ENCODE measurements at regions not wholly inside any gene's neighbourhood (a gene's known extent, or its start where the extent isn't known, plus 50 kb on each side); places are given as distances from the start of the nearest gene placed in this dataset.

DNA sequence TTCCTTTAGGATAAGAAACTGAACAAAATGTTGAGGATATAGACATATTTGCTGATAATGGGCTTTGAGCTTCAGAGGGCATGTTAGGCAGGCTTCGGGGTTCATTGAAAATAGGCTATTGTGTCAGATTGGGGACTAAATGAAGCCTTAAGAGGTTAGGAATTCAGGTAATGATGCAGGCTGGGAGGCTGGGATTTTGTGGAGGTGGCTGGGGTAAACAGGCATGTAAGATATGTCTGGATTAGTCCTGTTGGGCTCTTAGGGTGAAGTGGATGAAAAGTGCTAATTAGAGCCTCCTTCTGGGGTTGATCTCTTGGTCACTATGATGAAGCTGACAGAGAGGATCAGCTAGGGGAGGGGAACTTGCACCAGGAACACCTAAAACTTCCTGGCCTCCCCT lies 80.2 kb upstream of the ESX1 start:
- Histone ChIP-seq H3K4me2 (ENCODE audit: low read length) (no peak overlapping the region), H3K27ac (ENCODE audit: low read depth, low read length) (no peak overlapping the region), H3K79me2 (ENCODE audit: control insufficient read depth, low read length) (no peaks in the 10 kb centered on the region), H4K20me1 (ENCODE audit: control insufficient read depth, insufficient read depth, low read depth, low read length) (no peaks in the 10 kb centered on the region), H3F3A (ENCODE audit: control insufficient read depth, insufficient read depth) (no peaks in the 10 kb centered on the region), H3K9me3 (ENCODE audit: control insufficient read depth, insufficient read depth, low read length) (no peaks in the 10 kb centered on the region), H3K9me2 (replicated peaks; ENCODE audit: control insufficient read depth, low read length) (no peaks in the 10 kb centered on the region), H3K4me3 (ENCODE audit: low read length) (no peak overlapping the region), H3K36me3 (ENCODE audit: control insufficient read depth, low read length) (no peaks in the 10 kb centered on the region), H3K27me3 (ENCODE audit: control insufficient read depth, low read length) (no peaks in the 10 kb centered on the region), H3K4me1 (ENCODE audit: control insufficient read depth, low read length) (no peaks in the 10 kb centered on the region)
- no peak for TF ChIP-seq EZH2phosphoT487 (IDR thresholded peaks at IDR 0.05; ENCODE audit: borderline replicate concordance, low read length)
- no peak for TF ChIP-seq CTCF (IDR thresholded peaks at IDR 0.05; ENCODE audit: low read depth, low read length, poor library complexity, severe bottlenecking)

DNA sequence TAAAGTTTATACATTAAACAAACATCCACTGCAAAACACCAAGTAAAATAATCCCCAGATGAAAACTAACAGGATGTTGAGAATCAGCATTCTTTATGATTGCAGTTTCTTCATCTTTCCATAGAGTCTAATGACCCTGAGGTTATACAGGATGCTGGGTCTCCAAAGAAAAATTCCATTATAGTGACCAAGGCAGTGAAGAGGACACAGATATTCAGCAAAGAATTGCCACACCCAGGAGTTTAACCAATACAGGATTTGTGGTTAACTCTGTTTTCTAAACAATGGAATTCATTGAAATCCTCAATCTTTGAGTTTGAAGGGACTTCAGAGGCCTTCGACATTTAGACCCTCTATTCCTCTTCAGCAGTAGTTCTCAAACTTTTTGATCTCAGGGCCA lies 76.2 kb upstream of the ESX1 start:
- Histone ChIP-seq H3K9me3 (ENCODE audit: control insufficient read depth, insufficient read depth, low read length) (no peaks in the 10 kb centered on the region), H3K79me2 (ENCODE audit: control insufficient read depth, low read length) (no peaks in the 10 kb centered on the region), H3K4me1 (ENCODE audit: control insufficient read depth, low read length) (no peaks in the 10 kb centered on the region), H3K4me2 (ENCODE audit: low read length) (no peak overlapping the region), H3K36me3 (ENCODE audit: control insufficient read depth, low read length) (no peaks in the 10 kb centered on the region), H3K9me2 (replicated peaks; ENCODE audit: control insufficient read depth, low read length) (no peaks in the 10 kb centered on the region), H3F3A (ENCODE audit: control insufficient read depth, insufficient read depth) (no peaks in the 10 kb centered on the region), H3K27ac (ENCODE audit: low read depth, low read length) (no peak overlapping the region), H3K4me3 (ENCODE audit: low read length) (no peak overlapping the region), H4K20me1 (ENCODE audit: control insufficient read depth, insufficient read depth, low read depth, low read length) (no peaks in the 10 kb centered on the region), H3K27me3 (ENCODE audit: control insufficient read depth, low read length) (no peaks in the 10 kb centered on the region)
- no peak for TF ChIP-seq CTCF (IDR thresholded peaks at IDR 0.05; ENCODE audit: low read depth, low read length, poor library complexity, severe bottlenecking)
- TF ChIP-seq EZH2phosphoT487 (IDR thresholded peaks at IDR 0.05; ENCODE audit: borderline replicate concordance, low read length): no peak

DNA sequence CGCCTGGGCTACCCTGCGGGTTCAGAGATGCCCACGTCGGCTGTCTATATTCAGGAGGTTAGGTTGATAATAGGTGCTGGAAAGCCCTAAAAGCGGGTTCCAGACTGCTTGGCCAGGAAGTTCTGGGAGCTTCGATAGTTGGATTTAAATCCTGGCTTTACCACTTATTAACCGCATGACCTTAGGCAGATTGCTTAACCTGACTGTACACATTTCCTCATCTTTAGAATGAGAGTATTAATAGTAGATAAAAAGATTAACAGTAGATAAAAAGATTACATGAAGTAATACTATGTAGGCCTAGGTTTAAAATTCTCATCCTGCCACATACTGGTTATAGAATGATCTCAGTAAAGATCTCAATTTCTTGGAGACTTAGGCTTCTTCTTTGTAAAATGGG lies 75.0 kb upstream of the ESX1 start:
- Histone ChIP-seq H3K79me2 (ENCODE audit: control insufficient read depth, low read length) (no peaks in the 10 kb centered on the region), H3K27ac (ENCODE audit: low read depth, low read length) (no peak overlapping the region), H3K4me1 (ENCODE audit: control insufficient read depth, low read length) (no peaks in the 10 kb centered on the region), H3K9me3 (ENCODE audit: control insufficient read depth, insufficient read depth, low read length) (no peaks in the 10 kb centered on the region), H3K4me3 (ENCODE audit: low read length) (no peak overlapping the region), H3K4me2 (ENCODE audit: low read length) (no peak overlapping the region), H4K20me1 (ENCODE audit: control insufficient read depth, insufficient read depth, low read depth, low read length) (no peaks in the 10 kb centered on the region), H3K36me3 (ENCODE audit: control insufficient read depth, low read length) (no peaks in the 10 kb centered on the region), H3K9me2 (replicated peaks; ENCODE audit: control insufficient read depth, low read length) (no peaks in the 10 kb centered on the region), H3F3A (ENCODE audit: control insufficient read depth, insufficient read depth) (no peaks in the 10 kb centered on the region), H3K27me3 (ENCODE audit: control insufficient read depth, low read length) (no peaks in the 10 kb centered on the region)
- no peak for TF ChIP-seq EZH2phosphoT487 (IDR thresholded peaks at IDR 0.05; ENCODE audit: borderline replicate concordance, low read length)
- no peak for TF ChIP-seq CTCF (IDR thresholded peaks at IDR 0.05; ENCODE audit: low read depth, low read length, poor library complexity, severe bottlenecking)

DNA sequence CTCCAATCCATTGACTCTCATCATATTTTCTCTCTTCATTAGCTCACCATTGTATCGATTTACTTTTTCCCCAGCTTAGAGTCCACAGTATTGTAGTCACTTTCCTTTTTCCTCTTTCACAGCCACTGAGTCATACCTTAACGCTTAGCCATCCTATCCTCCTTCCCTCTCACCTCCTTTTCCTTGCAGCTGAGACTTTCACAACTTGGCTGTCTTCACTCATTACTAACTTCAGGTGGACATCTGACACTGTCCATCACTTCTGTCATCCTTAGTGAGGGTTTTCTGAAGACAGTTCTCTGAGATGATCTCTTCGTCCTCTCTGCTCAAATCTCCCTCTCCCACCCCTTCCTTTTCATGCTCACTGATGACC lies 70.5 kb upstream of the ESX1 start:
- Histone ChIP-seq H3K79me2 (ENCODE audit: control insufficient read depth, low read length) (no peaks in the 10 kb centered on the region), H3F3A (ENCODE audit: control insufficient read depth, insufficient read depth) (no peaks in the 10 kb centered on the region), H3K4me3 (ENCODE audit: low read length) (no peak overlapping the region), H4K20me1 (ENCODE audit: control insufficient read depth, insufficient read depth, low read depth, low read length) (no peaks in the 10 kb centered on the region), H3K4me1 (ENCODE audit: control insufficient read depth, low read length) (no peaks in the 10 kb centered on the region), H3K4me2 (ENCODE audit: low read length) (no peak overlapping the region), H3K27ac (ENCODE audit: low read depth, low read length) (no peak overlapping the region), H3K36me3 (ENCODE audit: control insufficient read depth, low read length) (no peaks in the 10 kb centered on the region), H3K27me3 (ENCODE audit: control insufficient read depth, low read length) (no peaks in the 10 kb centered on the region), H3K9me3 (ENCODE audit: control insufficient read depth, insufficient read depth, low read length) (no peaks in the 10 kb centered on the region), H3K9me2 (replicated peaks; ENCODE audit: control insufficient read depth, low read length) (no peaks in the 10 kb centered on the region)
- TF ChIP-seq CTCF (IDR thresholded peaks at IDR 0.05; ENCODE audit: low read depth, low read length, poor library complexity, severe bottlenecking) (no peak), EZH2phosphoT487 (IDR thresholded peaks at IDR 0.05; ENCODE audit: borderline replicate concordance, low read length) (no peak)
